Right atrium auricular region (tissue), 2 donors: ENCODE measurements at regions not wholly inside any gene's neighbourhood (a gene's known extent, or its start where the extent isn't known, plus 50 kb on each side); places are given as distances from the start of the nearest gene placed in this dataset.

Experiments
- DNase-seq: peaks from one replicate; pipeline ENCODE4 v3.0.0-alpha.2; 2019; ENCODE audit warnings: low spot score
- H3K27ac ChIP-seq, 2 donors: fragments of 200-600 bp; sonication (generic); 1 replicate in 1 of 2; 2 replicates in 1 of 2; pipeline ENCODE4 v1.5.1; 2016 to 2019
- H3K27me3 ChIP-seq, 2 donors: fragments of 200-600 bp; sonication (generic); one replicate each; pipeline versions ENCODE4 v1.5.1 to v1.6.0; 2017 to 2019
- H3K36me3 ChIP-seq: fragments of 200-600 bp; sonication (generic); one replicate; pipeline ENCODE4 v1.5.1; 2016
- H3K4me1 ChIP-seq, 2 donors: fragments of 200-600 bp; sonication (generic); one replicate each; pipeline versions ENCODE4 v1.5.1 to v1.6.0; 2017 to 2019
- H3K4me3 ChIP-seq, 2 donors: fragments of 200-600 bp; sonication (generic); 1 replicate in 1 of 2; 2 replicates in 1 of 2; pipeline ENCODE4 v1.5.1; 2017 to 2019; ENCODE audit warnings: mild to moderate bottlenecking in 1 of 2, moderate library complexity in 1 of 2
- H3K9me3 ChIP-seq, 2 donors: fragments of 200-600 bp; sonication (generic); one replicate each; pipeline ENCODE4 v1.5.1; 2019
- CTCF ChIP-seq, 2 donors: fragments of 200-600 bp; sonication (generic); IDR thresholded peaks; one replicate each; pipeline ENCODE4 v1.5.1; 2019; ENCODE audit warnings: antibody characterized with exemption in 2 of 2

DNA sequence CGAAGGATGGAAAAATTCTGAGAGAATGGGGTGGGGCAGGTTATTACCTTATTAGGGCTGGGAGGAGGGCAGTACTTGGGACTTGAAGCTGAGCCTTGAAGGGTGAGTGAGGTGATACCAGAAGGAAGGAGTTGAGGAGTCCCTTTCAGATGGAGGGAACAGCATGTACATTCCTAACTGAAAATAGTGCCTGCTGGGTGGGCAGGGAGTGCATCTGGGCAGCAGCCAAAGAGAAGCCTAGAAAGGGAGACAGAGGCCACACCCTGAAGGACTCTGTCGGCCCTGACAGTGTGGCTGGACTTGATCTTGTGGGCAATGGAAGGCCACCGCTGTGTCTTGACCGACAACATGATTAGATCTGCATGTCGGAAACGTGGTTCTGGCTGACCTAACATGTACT is 147.6 kb downstream of the NDUFA12 start:
- DNase-seq, result no peak
- Histone ChIP-seq H3K9me3 (no peaks in the 10 kb centered on the region), H3K27ac (no peak overlapping the region), H3K36me3 (no peaks in the 10 kb centered on the region), H3K27me3 (no peaks in the 10 kb centered on the region), H3K4me1 (no peaks in the 10 kb centered on the region), H3K4me3 (no peak overlapping the region)
- no peak for TF ChIP-seq CTCF (IDR thresholded peaks at IDR 0.05)

GRCh38 chr12:94851396-94852028 is 152.0 kb downstream of the NDUFA12 start:
- H3K27me3 ChIP-seq, result no peaks in the 10 kb centered on the region
- TF ChIP-seq CTCF (IDR thresholded peaks at IDR 0.05), result no peak
- no peak overlapping the region for H3K4me3 ChIP-seq
- no peaks in the 10 kb centered on the region for H3K36me3 ChIP-seq
- no peaks in the 10 kb centered on the region for H3K9me3 ChIP-seq
- no peak for DNase-seq
- H3K4me1 ChIP-seq, result no peaks in the 10 kb centered on the region
- H3K27ac ChIP-seq, result no peak overlapping the region

DNA sequence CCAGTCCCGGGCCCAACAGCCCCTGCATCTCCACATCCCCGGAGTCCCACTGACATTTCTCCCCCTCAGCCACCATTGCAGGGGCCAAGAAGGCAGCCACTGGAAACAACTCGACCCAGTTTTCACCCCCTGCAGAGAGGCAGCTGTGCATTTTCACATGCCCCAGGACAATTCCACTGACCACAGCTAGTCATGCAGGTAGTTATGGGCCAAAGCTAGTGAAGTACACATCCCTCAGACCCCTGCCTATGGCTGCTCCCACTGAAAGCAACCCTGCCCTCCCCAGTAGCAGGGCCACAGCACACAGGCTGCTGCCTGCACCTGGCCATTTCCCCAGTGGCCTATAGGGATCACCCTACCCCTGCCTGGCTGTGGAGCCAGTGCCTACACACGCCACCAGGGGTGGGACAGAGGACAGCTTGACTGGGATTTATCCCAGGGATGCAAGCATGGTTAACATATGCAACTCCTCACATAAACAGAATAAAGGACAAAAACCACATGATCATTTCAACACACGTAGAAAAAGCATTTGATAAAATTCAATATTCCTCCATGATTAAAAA is 154.0 kb downstream of the NDUFA12 start:
- no peak for TF ChIP-seq CTCF (IDR thresholded peaks at IDR 0.05)
- Histone ChIP-seq H3K4me1 (no peaks in the 10 kb centered on the region), H3K36me3 (no peaks in the 10 kb centered on the region), H3K27ac (no peak overlapping the region), H3K4me3 (no peak overlapping the region), H3K9me3 (no peaks in the 10 kb centered on the region), H3K27me3 (no peaks in the 10 kb centered on the region)
- no peak for DNase-seq

GRCh38 chr12:94848966-94849365 is 154.5 kb downstream of the NDUFA12 start:
- Histone ChIP-seq H3K9me3 (no peaks in the 10 kb centered on the region), H3K27me3 (no peaks in the 10 kb centered on the region), H3K4me3 (no peak overlapping the region), H3K36me3 (no peaks in the 10 kb centered on the region), H3K4me1 (no peaks in the 10 kb centered on the region), H3K27ac (no peak overlapping the region)
- no peak for DNase-seq
- TF ChIP-seq CTCF (IDR thresholded peaks at IDR 0.05), result no peak

DNA sequence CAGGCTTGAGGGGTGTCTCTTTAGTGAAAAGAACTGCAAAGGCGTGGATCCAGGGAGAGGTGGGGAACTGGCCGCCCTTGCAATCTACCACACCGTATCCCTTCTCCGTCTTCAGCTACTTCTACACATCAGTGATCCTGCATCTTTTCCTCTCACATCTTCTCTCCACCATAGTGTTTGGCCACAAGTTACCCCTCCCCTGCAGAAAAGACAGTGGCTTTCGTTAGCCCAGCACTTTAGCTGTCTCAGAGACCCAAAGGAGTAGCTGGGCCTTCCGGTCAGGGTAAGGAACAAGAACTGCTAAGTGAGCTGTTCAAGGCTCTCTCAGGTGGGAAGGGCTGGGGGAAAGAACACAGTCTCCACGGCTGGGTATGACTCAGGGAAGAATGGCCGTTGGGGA is 158.4 kb downstream of the NDUFA12 start:
- Histone ChIP-seq H3K4me3 (no peak overlapping the region), H3K4me1 (no peaks in the 10 kb centered on the region), H3K27me3 (no peaks in the 10 kb centered on the region), H3K9me3 (no peaks in the 10 kb centered on the region), H3K27ac (no peak overlapping the region), H3K36me3 (no peaks in the 10 kb centered on the region)
- DNase-seq, result no peak
- no peak for TF ChIP-seq CTCF (IDR thresholded peaks at IDR 0.05)

GRCh38 chr12:94844452-94844851 is 159.0 kb downstream of the NDUFA12 start:
- H3K4me1 ChIP-seq, result no peaks in the 10 kb centered on the region
- no peak overlapping the region for H3K27ac ChIP-seq
- H3K27me3 ChIP-seq, result no peaks in the 10 kb centered on the region
- H3K4me3 ChIP-seq, result no peak overlapping the region
- DNase-seq, result no peak
- no peaks in the 10 kb centered on the region for H3K9me3 ChIP-seq
- no peaks in the 10 kb centered on the region for H3K36me3 ChIP-seq
- TF ChIP-seq CTCF (IDR thresholded peaks at IDR 0.05), result no peak
